ENCODE measurements at regions not wholly inside any gene's neighbourhood (a gene's known extent, or its start where the extent isn't known, plus 50 kb on each side); places are given as distances from the start of the nearest gene placed in this dataset.

GRCh38 chr11:10380921-10381320 lies 74.1 kb upstream of the AMPD3 start:
- DNase-seq: no peak
- Histone ChIP-seq H3K4me3 (no peak overlapping the region), H3K9me3 (no peaks in the 10 kb centered on the region), H3K36me3 (ENCODE audit: low read depth) (no peaks in the 10 kb centered on the region), H3K4me1 (ENCODE audit: low read depth) (no peaks in the 10 kb centered on the region)
- no peak for TF ChIP-seq CTCF (IDR thresholded peaks at IDR 0.05)
- ATAC-seq: no peak
- intact Hi-C loops (cut with DNase I, micrococcal nuclease): no loop called here

GRCh38 chr11:10381736-10382135 lies 73.3 kb upstream of the AMPD3 start:
- Histone ChIP-seq H3K9me3 (no peaks in the 10 kb centered on the region), H3K36me3 (ENCODE audit: low read depth) (no peaks in the 10 kb centered on the region), H3K4me1 (ENCODE audit: low read depth) (no peaks in the 10 kb centered on the region), H3K4me3 (no peak overlapping the region)
- DNase-seq (no peak), ATAC-seq (no peak)
- intact Hi-C loops (cut with DNase I, micrococcal nuclease): no loop called here
- no peak for TF ChIP-seq CTCF (IDR thresholded peaks at IDR 0.05)

- Histone ChIP-seq H3K9me3 (no peaks in the 10 kb centered on the region), H3K4me3 (no peak overlapping the region), H3K36me3 (ENCODE audit: low read depth) (no peaks in the 10 kb centered on the region), H3K4me1 (ENCODE audit: low read depth) (no peaks in the 10 kb centered on the region)
- no peak for TF ChIP-seq CTCF (IDR thresholded peaks at IDR 0.05)
- intact Hi-C loops (cut with DNase I, micrococcal nuclease): no loop called here
- ATAC-seq (peak; percentile 58), DNase-seq (no peak)
Measured at GRCh38 chr11:10382518-10382917, 72.5 kb upstream of the AMPD3 start.

GRCh38 chr11:10385696-10386095 lies 69.4 kb upstream of the AMPD3 start:
- H3K9me3 ChIP-seq: no peaks in the 10 kb centered on the region
- intact Hi-C loops (cut with DNase I, micrococcal nuclease): no loop called here
- no peak overlapping the region for H3K4me3 ChIP-seq
- no peaks in the 10 kb centered on the region for H3K4me1 ChIP-seq (ENCODE audit: low read depth)
- TF ChIP-seq CTCF (IDR thresholded peaks at IDR 0.05): no peak
- H3K36me3 ChIP-seq (ENCODE audit: low read depth): no peaks in the 10 kb centered on the region
- DNase-seq (peak in 2 of 3 donors; percentile 30 to 54), ATAC-seq (peak; percentile 54)

- no peaks in the 10 kb centered on the region for H3K36me3 ChIP-seq (ENCODE audit: low read depth)
- no peak for TF ChIP-seq CTCF (IDR thresholded peaks at IDR 0.05)
- DNase-seq (no peak), ATAC-seq (no peak)
- no peaks in the 10 kb centered on the region for H3K4me1 ChIP-seq (ENCODE audit: low read depth)
- intact Hi-C loops (cut with DNase I, micrococcal nuclease): no loop called here
- H3K9me3 ChIP-seq: no peaks in the 10 kb centered on the region
- no peak overlapping the region for H3K4me3 ChIP-seq
Measured at GRCh38 chr11:10386361-10386760, 68.7 kb upstream of the AMPD3 start.

GRCh38 chr11:10386861-10387205 lies 68.2 kb upstream of the AMPD3 start:
- DNase-seq (no peak), ATAC-seq (no peak)
- Histone ChIP-seq H3K36me3 (ENCODE audit: low read depth) (no peaks in the 10 kb centered on the region), H3K4me3 (no peak overlapping the region), H3K4me1 (ENCODE audit: low read depth) (no peaks in the 10 kb centered on the region), H3K9me3 (no peaks in the 10 kb centered on the region)
- TF ChIP-seq CTCF (IDR thresholded peaks at IDR 0.05): no peak
- intact Hi-C loops (cut with DNase I, micrococcal nuclease): no loop called here

All from mucosa of descending colon (tissue), 3 donors.